ENCODE measurements at regions not wholly inside any gene's neighbourhood (a gene's known extent, or its start where the extent isn't known, plus 50 kb on each side); places are given as distances from the start of the nearest gene placed in this dataset.
"Not testable (repeated sequence)": the region's sequence is repeated elsewhere in the genome, so short reads cannot be mapped to it uniquely, and the experiment has no call there.

DNA sequence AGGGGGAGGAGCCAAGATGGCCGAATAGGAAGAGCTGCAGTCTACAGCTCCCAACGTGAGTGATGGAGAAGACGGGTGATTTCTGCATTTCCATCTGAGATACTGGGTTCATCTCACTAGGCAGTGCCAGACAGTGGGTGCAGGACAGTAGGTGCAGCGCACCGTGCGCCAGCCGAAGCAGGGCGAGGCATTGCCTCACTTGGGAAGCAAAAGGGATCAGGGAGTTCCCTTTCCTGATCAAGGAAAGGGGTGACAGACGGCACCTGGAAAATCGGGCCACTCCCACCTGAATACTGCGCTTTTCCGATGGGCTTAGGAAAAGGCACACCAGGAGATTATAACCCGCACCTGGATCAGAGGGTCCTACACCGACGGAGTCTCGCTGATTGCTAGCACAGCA, 121.1 kb upstream of the SESTD1 start:
- DNase-seq (ENCODE audit: insufficient read length, low spot score); FAIRE-seq: not testable (repeated sequence)

DNA sequence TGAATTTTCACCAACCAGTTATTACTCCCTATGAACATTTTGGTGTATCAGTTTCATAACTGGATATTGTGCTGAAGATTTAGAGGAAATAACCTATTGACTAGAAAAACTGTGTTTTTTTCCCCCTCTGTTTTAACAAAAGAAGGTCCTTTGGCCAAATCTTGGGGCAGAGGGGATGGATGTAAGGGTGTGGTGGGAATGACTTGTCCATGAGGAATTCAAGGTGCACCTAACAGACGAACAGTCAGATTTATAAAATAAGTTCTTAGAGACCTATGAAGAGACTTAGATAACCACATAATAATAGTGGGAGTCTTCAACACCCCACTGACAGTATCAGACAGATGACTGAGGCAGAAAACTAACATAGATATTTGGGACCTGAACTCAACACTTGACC, 119.3 kb upstream of the SESTD1 start:
- TF ChIP-seq POLR2A (IDR thresholded peaks at IDR 0.05; ENCODE audit: low read depth, low read length) = no peak
- no peak for DNase-seq (ENCODE audit: insufficient read length, low spot score)
- no peak for FAIRE-seq

DNA sequence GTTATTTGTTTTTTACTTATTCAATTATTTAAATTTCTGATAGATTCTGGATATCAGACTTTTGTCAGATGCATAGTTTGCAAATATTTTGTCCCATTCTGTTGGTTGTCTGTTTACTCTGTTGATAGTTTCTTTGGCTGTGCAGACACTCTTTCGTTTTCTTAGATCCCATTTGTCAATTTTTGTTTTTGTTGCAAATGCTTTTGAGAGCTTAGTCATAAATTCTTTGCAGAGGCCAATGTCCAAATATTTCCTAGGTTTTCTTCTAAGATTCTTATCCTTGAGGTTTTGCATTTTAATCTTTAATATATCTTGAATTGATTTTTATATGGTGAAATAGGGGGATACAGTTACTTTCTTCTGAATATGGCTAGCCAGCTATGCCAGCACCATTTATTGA, 112.7 kb upstream of the SESTD1 start:
- DNase-seq (ENCODE audit: insufficient read length, low spot score) (no peak), FAIRE-seq (no peak)
- TF ChIP-seq POLR2A (IDR thresholded peaks at IDR 0.05; ENCODE audit: low read depth, low read length) = no peak

DNA sequence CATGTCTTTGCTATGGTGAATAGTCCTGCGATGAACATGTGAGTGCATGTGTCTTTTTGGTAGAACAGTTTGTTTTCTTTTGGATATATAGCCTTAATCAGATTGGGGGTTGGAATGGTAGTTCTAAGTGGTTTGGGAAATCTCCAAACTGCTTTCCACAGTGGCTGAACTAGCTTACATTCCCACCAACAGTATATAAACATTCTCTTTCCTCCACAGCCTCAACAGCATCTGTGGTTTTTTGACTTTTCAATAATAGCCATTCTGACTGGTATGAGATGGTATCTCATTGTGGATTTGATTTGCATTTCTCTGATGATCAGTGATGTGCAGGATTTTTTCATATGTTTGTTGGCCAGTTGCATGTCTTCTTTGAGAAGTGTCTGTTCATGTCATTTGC, 112.2 kb upstream of the SESTD1 start:
- no peak for FAIRE-seq
- no peak for TF ChIP-seq POLR2A (IDR thresholded peaks at IDR 0.05; ENCODE audit: low read depth, low read length)

DNA sequence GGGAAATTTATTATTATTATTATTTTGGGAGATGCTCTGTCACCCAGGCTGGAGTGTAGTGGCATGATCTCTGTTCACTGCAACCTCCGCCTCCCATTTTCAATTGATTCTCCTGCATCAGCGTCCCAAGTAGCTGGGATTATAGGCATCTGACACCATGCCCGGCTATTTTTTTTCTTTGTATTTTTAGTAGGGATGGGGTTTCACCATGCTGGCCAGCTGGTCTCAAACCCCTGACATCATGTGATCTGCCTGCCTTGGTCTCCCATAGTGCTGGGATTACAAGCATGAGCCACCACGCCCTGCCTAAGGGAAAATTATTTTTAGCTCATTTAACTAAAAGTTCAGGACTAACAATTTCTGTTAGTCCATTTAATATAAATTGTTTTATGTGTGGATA, 109.2 kb upstream of the SESTD1 start:
- DNase-seq (ENCODE audit: insufficient read length, low spot score) (no peak), FAIRE-seq (no peak)
- no peak for TF ChIP-seq POLR2A (IDR thresholded peaks at IDR 0.05; ENCODE audit: low read depth, low read length)

More for the DNA sequence above, 112.2 kb upstream of the SESTD1 start:
- no peak for DNase-seq (ENCODE audit: insufficient read length, low spot score)

DNA sequence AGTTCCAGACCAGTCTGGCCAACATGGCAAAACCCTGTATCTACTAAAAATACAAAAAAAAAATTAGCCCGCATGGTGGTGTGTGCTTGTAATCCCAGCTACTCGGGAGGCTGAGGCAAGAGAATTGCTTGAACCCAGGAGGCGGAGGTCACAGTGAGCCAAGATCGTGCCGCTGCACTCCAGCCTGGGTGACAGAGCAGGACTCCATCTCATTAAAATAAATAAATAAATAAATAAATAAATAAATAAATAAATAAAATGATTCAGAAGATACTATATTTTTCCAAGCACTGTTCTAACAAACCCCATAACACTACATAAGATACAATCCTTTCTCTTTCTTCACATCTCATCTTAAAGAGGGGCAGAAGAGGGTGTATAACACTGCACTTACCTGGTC, 100.9 kb upstream of the SESTD1 start:
- not testable (repeated sequence) for DNase-seq (ENCODE audit: insufficient read length, low spot score); FAIRE-seq

DNA sequence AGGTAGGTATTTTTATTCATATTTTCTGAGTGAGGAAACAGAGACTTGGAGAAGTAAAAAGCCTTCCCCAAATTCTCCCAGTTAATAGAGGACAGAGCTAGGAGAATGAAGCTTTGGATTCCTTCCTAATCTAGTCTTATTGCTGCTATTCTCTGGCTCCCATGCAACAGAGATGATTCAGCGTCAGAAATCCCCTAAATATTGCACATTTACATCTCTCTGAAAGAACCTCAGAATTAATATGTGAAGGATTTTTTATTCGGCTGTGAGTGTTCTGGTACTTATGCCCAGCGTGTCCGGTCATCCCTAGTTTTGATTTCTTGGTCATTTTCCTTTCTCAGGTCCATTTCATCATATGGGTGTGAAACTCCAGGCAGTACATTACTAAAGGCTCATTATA, 91.2 kb upstream of the SESTD1 start:
- DNase-seq (ENCODE audit: insufficient read length, low spot score) (no peak), FAIRE-seq (no peak)
- no peak for TF ChIP-seq POLR2A (IDR thresholded peaks at IDR 0.05; ENCODE audit: low read depth, low read length)

DNA sequence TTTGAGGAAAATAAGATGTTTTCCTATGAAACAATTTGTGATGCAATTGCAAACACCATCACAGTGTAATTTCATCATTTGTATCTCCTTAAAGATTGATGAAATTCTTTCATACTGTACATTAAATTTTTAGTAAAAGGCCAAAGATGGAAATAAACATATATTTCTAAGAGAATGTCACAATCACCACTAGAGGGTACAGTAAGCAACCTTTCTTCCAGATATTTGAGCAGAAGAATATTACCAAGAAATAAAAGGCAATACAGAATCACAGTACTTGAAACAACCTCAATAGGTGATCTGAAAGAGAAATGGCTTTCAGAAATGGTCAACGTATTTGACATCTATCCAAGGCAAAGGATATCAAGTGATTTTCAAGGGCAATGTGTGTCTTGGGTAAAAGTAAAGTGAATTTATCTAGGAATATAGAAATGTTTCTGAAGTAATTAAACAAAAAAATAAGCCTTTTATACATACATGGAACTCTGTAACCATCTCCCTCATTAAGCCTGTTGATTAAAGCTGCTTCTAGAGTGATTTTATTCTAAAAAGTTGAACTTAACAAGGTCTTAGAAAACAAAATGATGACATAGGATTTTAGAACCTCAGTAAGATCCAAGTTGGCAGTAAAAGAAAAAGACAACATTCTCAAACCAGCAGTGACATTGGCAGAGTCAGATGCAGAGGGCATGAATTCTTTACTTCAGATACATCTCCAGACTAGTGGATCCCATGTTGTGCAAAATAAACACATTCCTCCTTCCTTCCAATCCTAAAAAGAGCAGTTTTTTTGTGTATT, 90.3 kb upstream of the SESTD1 start:
- TF ChIP-seq POLR2A (IDR thresholded peaks at IDR 0.05; ENCODE audit: low read depth, low read length) = no peak
- FAIRE-seq = no peak
- DNase-seq (ENCODE audit: insufficient read length, low spot score) = no peak

DNA sequence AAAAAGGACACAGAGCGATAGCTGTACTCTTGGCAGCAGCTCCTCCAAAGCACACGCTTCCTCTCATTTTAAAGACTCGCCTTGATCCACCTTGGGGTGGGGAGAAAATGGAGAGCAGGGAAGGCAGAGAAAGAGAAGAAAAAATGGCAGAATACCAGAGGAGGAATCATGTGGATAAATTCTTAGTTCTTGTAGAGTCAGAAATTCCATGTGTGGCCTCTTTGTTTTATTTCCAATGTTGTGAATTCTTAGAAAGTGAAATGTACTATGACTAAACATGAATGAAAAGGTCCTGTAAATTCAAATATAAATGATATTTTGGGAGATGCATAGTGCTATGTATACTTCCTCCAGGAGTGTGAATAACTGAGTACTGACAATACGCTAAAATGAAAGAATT, 89.7 kb upstream of the SESTD1 start:
- TF ChIP-seq POLR2A (IDR thresholded peaks at IDR 0.05; ENCODE audit: low read depth, low read length) = no peak
- FAIRE-seq (no peak), DNase-seq (ENCODE audit: insufficient read length, low spot score) (no peak)

DNA sequence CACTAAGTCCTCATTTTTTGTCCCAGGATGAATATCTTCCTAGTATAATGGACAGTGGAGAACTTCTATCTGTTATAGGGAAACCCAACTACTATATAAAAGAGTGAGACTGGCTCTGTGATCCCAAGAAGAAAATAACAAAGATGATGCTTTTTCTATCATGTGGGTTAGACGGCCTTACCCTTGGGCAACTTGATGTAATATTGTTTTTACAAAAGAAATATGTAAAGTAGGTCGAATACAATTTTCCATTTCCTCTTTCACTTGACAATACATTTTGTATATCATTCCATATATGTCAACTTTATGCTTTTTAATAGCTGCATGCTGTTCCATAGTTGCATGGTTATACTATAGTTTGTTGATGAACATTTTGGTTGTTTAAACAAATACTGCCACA, 87.5 kb upstream of the SESTD1 start:
- FAIRE-seq (no peak), DNase-seq (ENCODE audit: insufficient read length, low spot score) (no peak)
- no peak for TF ChIP-seq POLR2A (IDR thresholded peaks at IDR 0.05; ENCODE audit: low read depth, low read length)

DNA sequence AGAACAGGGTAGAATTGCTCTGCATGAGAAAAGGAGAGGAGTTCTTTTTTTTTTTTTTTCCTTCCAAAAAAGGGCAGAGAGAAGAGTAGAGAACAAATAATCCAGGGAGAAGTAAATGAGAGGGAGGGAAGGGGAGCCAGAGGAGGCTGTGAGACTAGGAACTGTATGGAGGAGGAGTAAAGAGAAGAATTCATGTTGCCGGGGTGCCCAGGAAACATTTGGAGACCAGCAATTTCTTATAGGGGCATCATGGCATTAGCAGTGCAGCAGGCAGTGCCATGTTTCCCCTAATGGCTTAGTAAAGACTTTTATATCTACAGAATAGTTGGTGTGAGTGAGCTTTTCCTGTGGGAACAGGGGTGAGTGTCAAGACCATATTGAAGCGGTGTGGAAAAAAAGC, 86.4 kb upstream of the SESTD1 start:
- no peak for TF ChIP-seq POLR2A (IDR thresholded peaks at IDR 0.05; ENCODE audit: low read depth, low read length)
- FAIRE-seq (no peak), DNase-seq (ENCODE audit: insufficient read length, low spot score) (no peak)

DNA sequence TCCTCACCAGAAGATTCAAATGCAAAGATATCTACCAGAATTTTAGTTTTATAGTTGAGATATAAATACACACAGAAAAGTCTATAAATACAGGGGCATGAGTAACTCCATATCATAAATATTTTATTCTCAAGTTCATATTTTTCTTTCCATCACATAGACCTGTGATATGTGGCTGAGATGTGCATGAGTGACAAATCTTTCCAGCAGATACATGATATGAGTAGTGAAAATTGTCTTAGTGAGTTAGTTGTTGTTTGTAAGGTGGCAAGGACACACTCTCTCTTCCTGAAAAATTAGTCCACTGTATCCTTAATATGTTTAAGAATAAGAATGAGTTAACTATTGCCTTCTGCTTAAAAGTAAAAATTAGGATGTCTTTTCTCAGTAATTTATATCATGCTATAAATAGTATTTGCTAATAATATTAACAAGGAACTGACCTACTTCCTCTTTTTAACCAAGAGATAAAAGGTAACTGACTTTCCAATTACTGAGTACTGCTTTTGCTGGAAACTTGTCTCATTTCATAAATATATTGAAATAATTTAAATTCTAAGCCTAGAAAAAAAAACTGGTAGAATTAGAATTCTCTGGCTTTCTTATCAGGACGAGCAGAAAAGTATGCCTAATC, 85.2 kb upstream of the SESTD1 start:
- TF ChIP-seq POLR2A (IDR thresholded peaks at IDR 0.05; ENCODE audit: low read depth, low read length) = no peak
- DNase-seq (ENCODE audit: insufficient read length, low spot score) (no peak), FAIRE-seq (no peak)

DNA sequence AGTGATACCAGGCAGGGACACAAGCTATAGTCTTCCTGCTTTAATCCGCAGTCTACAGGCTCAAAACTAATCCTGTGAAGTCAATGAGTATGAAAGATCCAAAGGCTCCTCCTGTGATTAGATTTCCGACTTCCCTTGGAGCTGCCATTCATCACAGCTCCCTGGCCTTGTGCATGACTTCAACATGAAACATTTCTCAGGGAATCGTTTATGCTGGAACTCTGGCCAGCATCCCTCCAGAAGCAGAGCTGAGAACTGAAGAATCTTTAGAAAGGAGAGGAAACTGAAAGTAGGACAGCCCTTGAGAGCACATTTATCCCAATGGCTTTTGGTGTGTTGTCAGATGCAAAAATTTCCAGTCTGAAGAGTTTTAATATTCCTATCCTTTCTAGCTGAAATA, 84.3 kb upstream of the SESTD1 start:
- no peak for DNase-seq (ENCODE audit: insufficient read length, low spot score)
- TF ChIP-seq POLR2A (IDR thresholded peaks at IDR 0.05; ENCODE audit: low read depth, low read length) = no peak
- no peak for FAIRE-seq

DNA sequence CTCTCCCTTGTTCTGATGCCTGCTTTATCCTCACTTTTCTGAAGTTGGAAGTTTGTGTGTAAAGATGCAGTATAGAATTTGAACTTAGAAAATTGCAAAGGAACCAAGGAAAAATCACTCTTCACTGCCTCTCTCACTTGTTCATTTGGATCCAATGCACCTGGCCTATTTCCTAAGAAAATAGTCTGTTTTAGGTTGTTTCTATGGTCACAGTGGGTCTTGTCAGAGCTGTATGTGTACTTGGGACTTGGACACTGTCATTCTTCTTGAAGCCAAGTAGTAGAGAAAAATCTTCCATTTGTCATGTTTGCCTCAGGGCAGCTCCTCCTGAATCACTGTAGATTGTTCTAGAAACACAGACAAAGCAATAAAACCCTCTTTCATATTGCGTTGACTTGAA, 80.3 kb upstream of the SESTD1 start:
- no peak for DNase-seq (ENCODE audit: insufficient read length, low spot score)
- no peak for TF ChIP-seq POLR2A (IDR thresholded peaks at IDR 0.05; ENCODE audit: low read depth, low read length)
- FAIRE-seq = no peak

DNA sequence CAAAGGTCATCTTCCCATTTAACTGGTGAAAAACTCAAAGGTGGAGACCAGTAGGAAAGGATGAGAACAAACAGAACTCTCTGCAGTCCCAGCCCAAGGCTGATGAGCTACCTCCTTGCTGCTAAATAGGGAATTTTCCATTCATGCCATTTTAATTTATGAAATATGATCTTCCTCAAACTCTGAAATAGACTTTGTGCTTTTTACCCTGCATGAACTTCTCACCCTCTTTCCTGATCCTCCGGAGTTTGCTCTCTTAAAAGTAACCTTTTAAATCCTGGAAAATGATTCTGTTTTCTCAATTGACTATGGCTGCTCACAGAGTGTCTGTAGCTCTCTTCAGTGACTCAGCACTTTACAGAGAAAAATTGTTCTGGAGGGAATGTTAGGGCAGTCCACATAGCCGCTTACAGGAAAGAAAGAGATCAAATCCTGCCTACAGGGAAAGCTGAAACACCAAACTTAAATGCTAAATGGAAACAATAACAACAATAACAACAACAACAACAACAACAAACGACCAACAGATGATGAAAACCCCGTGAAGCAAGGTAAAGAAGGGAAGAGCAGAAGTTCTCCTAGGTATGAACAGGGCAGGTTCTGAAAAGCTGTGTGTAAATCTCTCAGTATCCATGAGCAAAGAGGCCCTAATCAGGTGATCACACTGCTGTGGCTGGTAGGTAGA, 79.8 kb upstream of the SESTD1 start:
- FAIRE-seq = peak; percentile 53
- no peak for TF ChIP-seq POLR2A (IDR thresholded peaks at IDR 0.05; ENCODE audit: low read depth, low read length)
- DNase-seq (ENCODE audit: insufficient read length, low spot score) = no peak

Measured in H54 (cell line).